ENCODE measurements at regions not wholly inside any gene's neighbourhood (a gene's known extent, or its start where the extent isn't known, plus 50 kb on each side); places are given as distances from the start of the nearest gene placed in this dataset.

GRCh38 chr6:25012657-25013056 lies 76.9 kb upstream of the RIPOR2 start:
- TF ChIP-seq CTCF (IDR thresholded peaks at IDR 0.05; ENCODE audit: borderline replicate concordance): no peak
- H3K9me3 ChIP-seq (replicated peaks): no peaks in the 10 kb centered on the region
- no peak for DNase-seq
- H3K27me3 ChIP-seq (ENCODE audit: low read depth): peaks cover 4% of the 10 kb centered on the region
- no peak overlapping the region for H3K4me3 ChIP-seq
- intact Hi-C loops (cut with micrococcal nuclease): no loop called here
- H3K27ac ChIP-seq (replicated peaks): no peak overlapping the region
- H3K4me1 ChIP-seq: peaks cover under 1% of the 10 kb centered on the region
- H3K36me3 ChIP-seq: no peaks in the 10 kb centered on the region

GRCh38 chr6:25013246-25013645 lies 77.5 kb upstream of the RIPOR2 start:
- Histone ChIP-seq H3K27me3 (ENCODE audit: low read depth) (peaks cover 5% of the 10 kb centered on the region), H3K27ac (replicated peaks) (no peak overlapping the region), H3K4me1 (no peaks in the 10 kb centered on the region), H3K9me3 (replicated peaks) (no peaks in the 10 kb centered on the region), H3K36me3 (no peaks in the 10 kb centered on the region), H3K4me3 (no peak overlapping the region)
- TF ChIP-seq CTCF (IDR thresholded peaks at IDR 0.05; ENCODE audit: borderline replicate concordance): no peak
- no peak for DNase-seq
- intact Hi-C loops (cut with micrococcal nuclease): no loop called here

GRCh38 chr6:25014369-25014768 lies 78.6 kb upstream of the RIPOR2 start:
- Histone ChIP-seq H3K27me3 (ENCODE audit: low read depth) (peaks cover 13% of the 10 kb centered on the region), H3K36me3 (no peaks in the 10 kb centered on the region), H3K4me1 (no peaks in the 10 kb centered on the region), H3K9me3 (replicated peaks) (no peaks in the 10 kb centered on the region), H3K4me3 (no peak overlapping the region), H3K27ac (replicated peaks) (no peak overlapping the region)
- no peak for DNase-seq
- intact Hi-C loops (cut with micrococcal nuclease): no loop called here
- no peak for TF ChIP-seq CTCF (IDR thresholded peaks at IDR 0.05; ENCODE audit: borderline replicate concordance)

- peaks cover 16% of the 10 kb centered on the region for H3K27me3 ChIP-seq (ENCODE audit: low read depth)
- no peaks in the 10 kb centered on the region for H3K36me3 ChIP-seq
- no peaks in the 10 kb centered on the region for H3K4me1 ChIP-seq
- no peak for TF ChIP-seq CTCF (IDR thresholded peaks at IDR 0.05; ENCODE audit: borderline replicate concordance)
- H3K9me3 ChIP-seq (replicated peaks): no peaks in the 10 kb centered on the region
- intact Hi-C loops (cut with micrococcal nuclease): no loop called here
- H3K4me3 ChIP-seq: no peak overlapping the region
- no peak for DNase-seq
- H3K27ac ChIP-seq (replicated peaks): no peak overlapping the region
Measured at GRCh38 chr6:25014791-25015560, 79.2 kb upstream of the RIPOR2 start.

GRCh38 chr6:25016014-25016720 lies 80.4 kb upstream of the RIPOR2 start:
- TF ChIP-seq CTCF (IDR thresholded peaks at IDR 0.05; ENCODE audit: borderline replicate concordance): no peak
- H3K36me3 ChIP-seq: no peaks in the 10 kb centered on the region
- H3K4me3 ChIP-seq: no peak overlapping the region
- no peak for DNase-seq
- H3K4me1 ChIP-seq: no peaks in the 10 kb centered on the region
- peaks cover 16% of the 10 kb centered on the region for H3K27me3 ChIP-seq (ENCODE audit: low read depth)
- no peaks in the 10 kb centered on the region for H3K9me3 ChIP-seq (replicated peaks)
- intact Hi-C loops (cut with micrococcal nuclease): no loop called here
- H3K27ac ChIP-seq (replicated peaks): no peak overlapping the region

All from left ventricle myocardium inferior (tissue), 1 donor.